ENCODE measurements at regions not wholly inside any gene's neighbourhood (a gene's known extent, or its start where the extent isn't known, plus 50 kb on each side); places are given as distances from the start of the nearest gene placed in this dataset.

GRCh38 chr11:80424012-80424695 is 983.3 kb upstream of the TENM4 start:
- no peak overlapping the region for H3K23ac ChIP-seq (ENCODE audit: low read length)
- no peak overlapping the region for H3K4me2 ChIP-seq (ENCODE audit: low read length)
- no peaks in the 10 kb centered on the region for H3K27me3 ChIP-seq (ENCODE audit: insufficient read depth, low read length)
- no peak overlapping the region for H3K4me3 ChIP-seq (ENCODE audit: low read depth, low read length)
- H2BK5ac ChIP-seq (ENCODE audit: low read depth, low read length, poor library complexity), result no peak overlapping the region
- H3K4me1 ChIP-seq (ENCODE audit: control insufficient read depth in 1 of 2, insufficient read depth in 2 of 2, low read length in 2 of 2), result no peaks in the 10 kb centered on the region
- no CpG with 5 or more reads among the region's 2 CpGs for WGBS (ENCODE audit: extremely low coverage, insufficient coverage, insufficient read length)
- H3K79me1 ChIP-seq (ENCODE audit: low read length), result no peaks in the 10 kb centered on the region
- H4K91ac ChIP-seq (ENCODE audit: low read depth, low read length), result no peak overlapping the region
- H4K8ac ChIP-seq (ENCODE audit: low read depth, low read length), result no peak overlapping the region
- H2AFZ ChIP-seq (ENCODE audit: insufficient read depth, low read length, poor library complexity), result no peak overlapping the region
- no peak overlapping the region for H2AK5ac ChIP-seq (ENCODE audit: low read length)
- no peaks in the 10 kb centered on the region for H3K36me3 ChIP-seq (ENCODE audit: control insufficient read depth in 1 of 2, insufficient read depth in 2 of 2, low read length in 2 of 2)
- H3K4ac ChIP-seq (ENCODE audit: low read depth, low read length), result no peak overlapping the region
- H3K79me2 ChIP-seq (ENCODE audit: control insufficient read depth, insufficient read depth, low read length, poor library complexity), result no peaks in the 10 kb centered on the region
- H3K9me3 ChIP-seq (ENCODE audit: insufficient read depth, low read depth, low read length), result no peaks in the 10 kb centered on the region
- no peak overlapping the region for H2BK120ac ChIP-seq (ENCODE audit: insufficient read depth, low read length, poor library complexity)
- DNase-seq, result no peak
- no peak overlapping the region for H4K12ac ChIP-seq (ENCODE audit: low read depth, low read length)
- H2BK12ac ChIP-seq (ENCODE audit: low read length), result no peak overlapping the region
- no peak overlapping the region for H3K14ac ChIP-seq (ENCODE audit: low read length)
- no peak overlapping the region for H3K27ac ChIP-seq (ENCODE audit: low read depth, low read length)
- no peak overlapping the region for H3K9ac ChIP-seq (ENCODE audit: low read length)
- H3K18ac ChIP-seq (ENCODE audit: low read length), result no peak overlapping the region

GRCh38 chr11:80420374-80420773 is 979.5 kb upstream of the TENM4 start:
- no peaks in the 10 kb centered on the region for H3K36me3 ChIP-seq (ENCODE audit: control insufficient read depth in 1 of 2, insufficient read depth in 2 of 2, low read length in 2 of 2)
- H4K12ac ChIP-seq (ENCODE audit: low read depth, low read length), result no peak overlapping the region
- H3K9me3 ChIP-seq (ENCODE audit: insufficient read depth, low read depth, low read length), result no peaks in the 10 kb centered on the region
- H3K4me1 ChIP-seq (ENCODE audit: control insufficient read depth in 1 of 2, insufficient read depth in 2 of 2, low read length in 2 of 2), result no peaks in the 10 kb centered on the region
- no peak overlapping the region for H3K9ac ChIP-seq (ENCODE audit: low read length)
- WGBS (ENCODE audit: extremely low coverage, insufficient coverage, insufficient read length), result no CpG with 5 or more reads among the region's 1 CpG
- H3K4me2 ChIP-seq (ENCODE audit: low read length), result no peak overlapping the region
- H3K23ac ChIP-seq (ENCODE audit: low read length), result no peak overlapping the region
- H2BK120ac ChIP-seq (ENCODE audit: insufficient read depth, low read length, poor library complexity), result no peak overlapping the region
- no peak overlapping the region for H3K4ac ChIP-seq (ENCODE audit: low read depth, low read length)
- no peak overlapping the region for H4K91ac ChIP-seq (ENCODE audit: low read depth, low read length)
- no peak overlapping the region for H3K14ac ChIP-seq (ENCODE audit: low read length)
- H2AFZ ChIP-seq (ENCODE audit: insufficient read depth, low read length, poor library complexity), result no peak overlapping the region
- no peak overlapping the region for H2BK5ac ChIP-seq (ENCODE audit: low read depth, low read length, poor library complexity)
- no peak overlapping the region for H3K27ac ChIP-seq (ENCODE audit: low read depth, low read length)
- DNase-seq, result no peak
- no peak overlapping the region for H4K8ac ChIP-seq (ENCODE audit: low read depth, low read length)
- H3K79me2 ChIP-seq (ENCODE audit: control insufficient read depth, insufficient read depth, low read length, poor library complexity), result no peaks in the 10 kb centered on the region
- H2AK5ac ChIP-seq (ENCODE audit: low read length), result no peak overlapping the region
- no peak overlapping the region for H2BK12ac ChIP-seq (ENCODE audit: low read length)
- no peak overlapping the region for H3K4me3 ChIP-seq (ENCODE audit: low read depth, low read length)
- no peak overlapping the region for H3K18ac ChIP-seq (ENCODE audit: low read length)
- no peaks in the 10 kb centered on the region for H3K79me1 ChIP-seq (ENCODE audit: low read length)
- H3K27me3 ChIP-seq (ENCODE audit: insufficient read depth, low read length), result no peaks in the 10 kb centered on the region

DNA sequence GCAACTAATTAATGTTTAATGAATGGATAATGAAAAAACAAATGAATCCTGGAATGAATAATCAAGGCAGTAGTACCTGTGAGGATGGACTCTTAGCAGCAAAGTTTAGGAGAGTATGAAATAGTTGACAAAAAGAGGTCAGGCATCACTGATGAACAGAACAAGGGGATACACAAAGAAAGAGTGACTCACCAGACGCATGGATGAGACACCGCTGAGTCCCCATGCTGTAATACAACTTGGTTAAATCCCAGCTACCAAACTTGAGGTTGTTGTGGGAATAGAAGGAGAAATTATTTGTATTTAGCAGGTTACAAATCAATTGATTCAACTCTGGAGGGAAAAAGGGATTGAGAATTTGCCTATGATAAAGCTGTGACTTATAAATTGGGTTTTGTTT is 976.9 kb upstream of the TENM4 start:
- Histone ChIP-seq H3K4me1 (ENCODE audit: control insufficient read depth in 1 of 2, insufficient read depth in 2 of 2, low read length in 2 of 2) (no peaks in the 10 kb centered on the region), H3K9ac (ENCODE audit: low read length) (no peak overlapping the region), H3K4me2 (ENCODE audit: low read length) (no peak overlapping the region), H3K4ac (ENCODE audit: low read depth, low read length) (no peak overlapping the region), H4K8ac (ENCODE audit: low read depth, low read length) (no peak overlapping the region), H2BK120ac (ENCODE audit: insufficient read depth, low read length, poor library complexity) (no peak overlapping the region), H2AK5ac (ENCODE audit: low read length) (no peak overlapping the region), H3K27me3 (ENCODE audit: insufficient read depth, low read length) (no peaks in the 10 kb centered on the region), H3K9me3 (ENCODE audit: insufficient read depth, low read depth, low read length) (no peaks in the 10 kb centered on the region), H3K79me2 (ENCODE audit: control insufficient read depth, insufficient read depth, low read length, poor library complexity) (no peaks in the 10 kb centered on the region), H3K36me3 (ENCODE audit: control insufficient read depth in 1 of 2, insufficient read depth in 2 of 2, low read length in 2 of 2) (no peaks in the 10 kb centered on the region), H4K12ac (ENCODE audit: low read depth, low read length) (no peak overlapping the region), H3K18ac (ENCODE audit: low read length) (no peak overlapping the region), H3K27ac (ENCODE audit: low read depth, low read length) (no peak overlapping the region), H3K79me1 (ENCODE audit: low read length) (no peaks in the 10 kb centered on the region), H3K4me3 (ENCODE audit: low read depth, low read length) (no peak overlapping the region), H3K23ac (ENCODE audit: low read length) (no peak overlapping the region), H2BK12ac (ENCODE audit: low read length) (no peak overlapping the region), H4K91ac (ENCODE audit: low read depth, low read length) (no peak overlapping the region), H2AFZ (ENCODE audit: insufficient read depth, low read length, poor library complexity) (no peak overlapping the region), H3K14ac (ENCODE audit: low read length) (no peak overlapping the region), H2BK5ac (ENCODE audit: low read depth, low read length, poor library complexity) (no peak overlapping the region)
- WGBS (ENCODE audit: extremely low coverage, insufficient coverage, insufficient read length), result no CpG with 5 or more reads among the region's 2 CpGs
- DNase-seq, result no peak

GRCh38 chr11:80415580-80415979 is 974.8 kb upstream of the TENM4 start:
- H3K27ac ChIP-seq (ENCODE audit: low read depth, low read length), result no peak overlapping the region
- H3K23ac ChIP-seq (ENCODE audit: low read length), result no peak overlapping the region
- no peak for DNase-seq
- H4K8ac ChIP-seq (ENCODE audit: low read depth, low read length), result no peak overlapping the region
- no peak overlapping the region for H4K12ac ChIP-seq (ENCODE audit: low read depth, low read length)
- H2BK5ac ChIP-seq (ENCODE audit: low read depth, low read length, poor library complexity), result no peak overlapping the region
- H2AFZ ChIP-seq (ENCODE audit: insufficient read depth, low read length, poor library complexity), result no peak overlapping the region
- H3K4me2 ChIP-seq (ENCODE audit: low read length), result no peak overlapping the region
- no peak overlapping the region for H3K9ac ChIP-seq (ENCODE audit: low read length)
- H3K79me2 ChIP-seq (ENCODE audit: control insufficient read depth, insufficient read depth, low read length, poor library complexity), result no peaks in the 10 kb centered on the region
- H2AK5ac ChIP-seq (ENCODE audit: low read length), result no peak overlapping the region
- no peak overlapping the region for H3K18ac ChIP-seq (ENCODE audit: low read length)
- no peaks in the 10 kb centered on the region for H3K27me3 ChIP-seq (ENCODE audit: insufficient read depth, low read length)
- WGBS (ENCODE audit: extremely low coverage, insufficient coverage, insufficient read length), result no CpG with 5 or more reads among the region's 2 CpGs
- H3K36me3 ChIP-seq (ENCODE audit: control insufficient read depth in 1 of 2, insufficient read depth in 2 of 2, low read length in 2 of 2), result no peaks in the 10 kb centered on the region
- H3K4ac ChIP-seq (ENCODE audit: low read depth, low read length), result no peak overlapping the region
- no peak overlapping the region for H4K91ac ChIP-seq (ENCODE audit: low read depth, low read length)
- H3K79me1 ChIP-seq (ENCODE audit: low read length), result no peaks in the 10 kb centered on the region
- H2BK120ac ChIP-seq (ENCODE audit: insufficient read depth, low read length, poor library complexity), result no peak overlapping the region
- H3K4me1 ChIP-seq (ENCODE audit: control insufficient read depth in 1 of 2, insufficient read depth in 2 of 2, low read length in 2 of 2), result no peaks in the 10 kb centered on the region
- no peaks in the 10 kb centered on the region for H3K9me3 ChIP-seq (ENCODE audit: insufficient read depth, low read depth, low read length)
- no peak overlapping the region for H2BK12ac ChIP-seq (ENCODE audit: low read length)
- H3K4me3 ChIP-seq (ENCODE audit: low read depth, low read length), result no peak overlapping the region
- no peak overlapping the region for H3K14ac ChIP-seq (ENCODE audit: low read length)

Data from trophoblast cell (in vitro differentiated cells and primary cell).